ENCODE measurements at regions not wholly inside any gene's neighbourhood (a gene's known extent, or its start where the extent isn't known, plus 50 kb on each side); places are given as distances from the start of the nearest gene placed in this dataset.

- TF ChIP-seq CTCF (IDR thresholded peaks at IDR 0.05; ENCODE audit: low read depth, low read length), result no peak
- DNase-seq (ENCODE audit: extremely low read depth, low read depth), result no peak
Observed at GRCh38 chr11:13105237-13105844, 96.2 kb downstream of the RASSF10 start.

- DNase-seq (ENCODE audit: extremely low read depth, low read depth), result no peak
- no peak for TF ChIP-seq CTCF (IDR thresholded peaks at IDR 0.05; ENCODE audit: low read depth, low read length)
Observed at GRCh38 chr11:13107544-13108044, 98.5 kb downstream of the RASSF10 start.

GRCh38 chr11:13108416-13108815 is 99.3 kb downstream of the RASSF10 start:
- TF ChIP-seq CTCF (IDR thresholded peaks at IDR 0.05; ENCODE audit: low read depth, low read length), result no peak
- no peak for DNase-seq (ENCODE audit: extremely low read depth, low read depth)

- DNase-seq (ENCODE audit: extremely low read depth, low read depth), result no peak
- TF ChIP-seq CTCF (IDR thresholded peaks at IDR 0.05; ENCODE audit: low read depth, low read length), result no peak
Observed at GRCh38 chr11:13109616-13110015, 100.5 kb downstream of the RASSF10 start.

- no peak for DNase-seq (ENCODE audit: extremely low read depth, low read depth)
- no peak for TF ChIP-seq CTCF (IDR thresholded peaks at IDR 0.05; ENCODE audit: low read depth, low read length)
Observed at GRCh38 chr11:13110145-13110544, 101.0 kb downstream of the RASSF10 start.

GRCh38 chr11:13110929-13111812 is 102.1 kb downstream of the RASSF10 start:
- TF ChIP-seq CTCF (IDR thresholded peaks at IDR 0.05; ENCODE audit: low read depth, low read length), result no peak
- no peak for DNase-seq (ENCODE audit: extremely low read depth, low read depth)

GRCh38 chr11:13111813-13112130 is 102.7 kb downstream of the RASSF10 start:
- DNase-seq (ENCODE audit: extremely low read depth, low read depth), result no peak
- TF ChIP-seq CTCF (IDR thresholded peaks at IDR 0.05; ENCODE audit: low read depth, low read length), result no peak
